Parathyroid adenoma (tissue), 2 donors: ENCODE measurements at regions not wholly inside any gene's neighbourhood (a gene's known extent, or its start where the extent isn't known, plus 50 kb on each side); places are given as distances from the start of the nearest gene placed in this dataset.

Experiments used
- H2AFZ ChIP-seq: fragments of 300-600 bp; sonication (generic); one replicate; pipeline ENCODE4 v1.7.0; 2017; ENCODE audit warnings: antibody characterized with exemption, mild to moderate bottlenecking
- H3K27ac ChIP-seq: fragments of 300-600 bp; sonication (generic); one replicate; pipeline ENCODE4 v1.7.0; 2017
- H3K27me3 ChIP-seq: fragments of 300-600 bp; sonication (generic); one replicate; pipeline ENCODE4 v1.7.0; 2017; ENCODE audit warnings: low read length; ENCODE audit not compliant: control insufficient read depth, insufficient read depth
- H3K36me3 ChIP-seq: fragments of 300-600 bp; sonication (generic); one replicate; pipeline ENCODE4 v1.7.0; 2017; ENCODE audit warnings: low read length; ENCODE audit not compliant: control insufficient read depth, insufficient read depth
- H3K4me1 ChIP-seq: fragments of 300-600 bp; sonication (generic); one replicate; pipeline ENCODE4 v1.7.0; 2017; ENCODE audit warnings: control low read depth
- H3K4me2 ChIP-seq: fragments of 300-600 bp; sonication (generic); one replicate; pipeline ENCODE4 v1.7.0; 2017; ENCODE audit warnings: low read length
- H3K4me3 ChIP-seq: fragments of 300-600 bp; sonication (generic); one replicate; pipeline ENCODE4 v1.7.0; 2017; ENCODE audit warnings: low read depth, low read length
- H3K79me2 ChIP-seq: fragments of 300-600 bp; sonication (generic); one replicate; pipeline ENCODE4 v1.7.0; 2017; ENCODE audit warnings: control low read depth
- H3K9ac ChIP-seq: fragments of 300-600 bp; sonication (generic); one replicate; pipeline ENCODE4 v1.7.0; 2017; ENCODE audit warnings: mild to moderate bottlenecking
- H3K9me3 ChIP-seq: fragments of 300-600 bp; sonication (generic); one replicate; pipeline ENCODE4 v1.7.0; 2017; ENCODE audit warnings: low read length; ENCODE audit not compliant: control insufficient read depth
- CTCF ChIP-seq: fragments of 300-600 bp; sonication (generic); IDR thresholded peaks from one replicate; pipeline ENCODE4 v1.7.0; 2017; ENCODE audit warnings: antibody characterized with exemption, mild to moderate bottlenecking
- donor health status: primary hyperparathyroidism.

- Histone ChIP-seq H3K79me2 (no peaks in the 10 kb centered on the region), H3K4me1 (no peaks in the 10 kb centered on the region), H3K9me3 (peaks cover 3% of the 10 kb centered on the region), H3K36me3 (no peaks in the 10 kb centered on the region), H3K27ac (no peak overlapping the region), H3K27me3 (no peaks in the 10 kb centered on the region), H3K4me2 (no peak overlapping the region), H2AFZ (no peak overlapping the region), H3K4me3 (no peak overlapping the region), H3K9ac (no peak overlapping the region)
- no peak for TF ChIP-seq CTCF
Measured at GRCh38 chr3:34724916-34725499, 914.3 kb upstream of the ARPP21 start.

GRCh38 chr3:34725774-34726173 is 913.6 kb upstream of the ARPP21 start:
- no peaks in the 10 kb centered on the region for H3K4me1 ChIP-seq
- H3K9me3 ChIP-seq = peaks cover 3% of the 10 kb centered on the region
- TF ChIP-seq CTCF = no peak
- H3K4me2 ChIP-seq = no peak overlapping the region
- H3K36me3 ChIP-seq = no peaks in the 10 kb centered on the region
- no peaks in the 10 kb centered on the region for H3K27me3 ChIP-seq
- no peaks in the 10 kb centered on the region for H3K79me2 ChIP-seq
- H3K27ac ChIP-seq = no peak overlapping the region
- no peak overlapping the region for H2AFZ ChIP-seq
- H3K9ac ChIP-seq = no peak overlapping the region
- H3K4me3 ChIP-seq = no peak overlapping the region

GRCh38 chr3:34727700-34728099 is 911.6 kb upstream of the ARPP21 start:
- Histone ChIP-seq H3K79me2 (no peaks in the 10 kb centered on the region), H3K4me2 (no peak overlapping the region), H3K27ac (no peak overlapping the region), H3K9me3 (peaks cover 3% of the 10 kb centered on the region), H3K27me3 (no peaks in the 10 kb centered on the region), H3K4me3 (no peak overlapping the region), H2AFZ (no peak overlapping the region), H3K4me1 (no peaks in the 10 kb centered on the region), H3K36me3 (no peaks in the 10 kb centered on the region), H3K9ac (no peak overlapping the region)
- TF ChIP-seq CTCF = no peak

- H3K27me3 ChIP-seq = no peaks in the 10 kb centered on the region
- H3K4me2 ChIP-seq = no peak overlapping the region
- no peak for TF ChIP-seq CTCF
- H3K27ac ChIP-seq = no peak overlapping the region
- no peaks in the 10 kb centered on the region for H3K36me3 ChIP-seq
- H3K4me3 ChIP-seq = no peak overlapping the region
- no peak overlapping the region for H2AFZ ChIP-seq
- H3K9me3 ChIP-seq = no peaks in the 10 kb centered on the region
- no peaks in the 10 kb centered on the region for H3K4me1 ChIP-seq
- no peak overlapping the region for H3K9ac ChIP-seq
- no peaks in the 10 kb centered on the region for H3K79me2 ChIP-seq
Measured at GRCh38 chr3:34742151-34742550, 897.2 kb upstream of the ARPP21 start.

- Histone ChIP-seq H3K4me1 (no peaks in the 10 kb centered on the region), H3K27me3 (no peaks in the 10 kb centered on the region), H3K9me3 (peaks cover 4% of the 10 kb centered on the region), H3K4me2 (no peak overlapping the region), H3K36me3 (no peaks in the 10 kb centered on the region), H3K27ac (no peak overlapping the region), H3K4me3 (no peak overlapping the region), H3K9ac (no peak overlapping the region), H3K79me2 (no peaks in the 10 kb centered on the region), H2AFZ (no peak overlapping the region)
- TF ChIP-seq CTCF = no peak
Measured at GRCh38 chr3:34758630-34759261, 880.6 kb upstream of the ARPP21 start.
